WI38 (cell line): ENCODE measurements at regions not wholly inside any gene's neighbourhood (a gene's known extent, or its start where the extent isn't known, plus 50 kb on each side); places are given as distances from the start of the nearest gene placed in this dataset.

Source experiments
- H3K4me3 ChIP-seq: 2 replicates; pipeline ENCODE4 v1.5.1; 2011; ENCODE audit warnings: low read depth, mild to moderate bottlenecking, control low read depth, low read length
- TF ChIP-seq, protein P1 (sequence below): IDR thresholded peaks from 2 replicates; pipeline ENCODE4 v1.5.1; 2012; ENCODE audit warnings: low read depth, mild to moderate bottlenecking, control low read depth, low read length

DNA sequence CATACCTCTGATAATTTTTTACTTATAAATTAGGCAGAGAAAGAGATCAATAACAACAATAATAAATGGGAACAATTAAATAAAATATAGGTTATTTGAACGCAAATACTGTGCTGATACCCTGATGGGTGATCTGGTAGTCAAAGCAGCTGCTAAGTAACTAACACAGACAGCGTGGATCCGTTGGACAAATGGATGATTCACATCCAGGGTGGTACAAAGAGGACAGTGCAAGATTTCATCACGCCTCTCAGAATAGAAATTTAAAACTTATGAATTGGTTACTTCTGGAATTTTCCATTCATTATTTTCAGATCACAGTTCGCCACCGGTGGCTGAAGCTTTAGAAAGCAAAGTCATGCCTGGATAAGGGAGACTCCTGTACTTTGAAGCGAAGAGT lies 1066.0 kb upstream of the ADGRL3 start:
- TF ChIP-seq, protein P1, sequence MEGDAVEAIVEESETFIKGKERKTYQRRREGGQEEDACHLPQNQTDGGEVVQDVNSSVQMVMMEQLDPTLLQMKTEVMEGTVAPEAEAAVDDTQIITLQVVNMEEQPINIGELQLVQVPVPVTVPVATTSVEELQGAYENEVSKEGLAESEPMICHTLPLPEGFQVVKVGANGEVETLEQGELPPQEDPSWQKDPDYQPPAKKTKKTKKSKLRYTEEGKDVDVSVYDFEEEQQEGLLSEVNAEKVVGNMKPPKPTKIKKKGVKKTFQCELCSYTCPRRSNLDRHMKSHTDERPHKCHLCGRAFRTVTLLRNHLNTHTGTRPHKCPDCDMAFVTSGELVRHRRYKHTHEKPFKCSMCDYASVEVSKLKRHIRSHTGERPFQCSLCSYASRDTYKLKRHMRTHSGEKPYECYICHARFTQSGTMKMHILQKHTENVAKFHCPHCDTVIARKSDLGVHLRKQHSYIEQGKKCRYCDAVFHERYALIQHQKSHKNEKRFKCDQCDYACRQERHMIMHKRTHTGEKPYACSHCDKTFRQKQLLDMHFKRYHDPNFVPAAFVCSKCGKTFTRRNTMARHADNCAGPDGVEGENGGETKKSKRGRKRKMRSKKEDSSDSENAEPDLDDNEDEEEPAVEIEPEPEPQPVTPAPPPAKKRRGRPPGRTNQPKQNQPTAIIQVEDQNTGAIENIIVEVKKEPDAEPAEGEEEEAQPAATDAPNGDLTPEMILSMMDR, result no peak
- no peak overlapping the region for H3K4me3 ChIP-seq

DNA sequence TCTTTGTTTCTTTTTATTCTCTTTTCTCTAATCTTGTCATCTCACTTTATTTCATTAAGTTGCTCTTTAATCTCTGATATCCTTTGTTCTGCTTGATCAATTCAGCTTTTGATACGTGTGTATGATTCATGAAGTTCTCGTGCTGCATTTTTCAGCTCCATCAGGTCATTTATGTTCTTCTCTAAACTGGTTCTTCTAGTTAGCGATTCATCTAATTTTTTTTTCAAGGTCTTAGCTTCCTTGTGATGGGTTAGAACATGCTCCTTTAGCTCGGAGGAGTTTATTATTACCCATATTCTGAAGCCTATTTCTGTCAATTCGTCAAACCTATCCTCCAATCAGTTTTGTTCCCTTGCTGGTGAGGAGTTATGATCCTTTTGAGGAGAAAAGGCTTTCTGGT lies 1045.0 kb upstream of the ADGRL3 start:
- TF ChIP-seq, protein P1, result no peak
- no peak overlapping the region for H3K4me3 ChIP-seq

DNA sequence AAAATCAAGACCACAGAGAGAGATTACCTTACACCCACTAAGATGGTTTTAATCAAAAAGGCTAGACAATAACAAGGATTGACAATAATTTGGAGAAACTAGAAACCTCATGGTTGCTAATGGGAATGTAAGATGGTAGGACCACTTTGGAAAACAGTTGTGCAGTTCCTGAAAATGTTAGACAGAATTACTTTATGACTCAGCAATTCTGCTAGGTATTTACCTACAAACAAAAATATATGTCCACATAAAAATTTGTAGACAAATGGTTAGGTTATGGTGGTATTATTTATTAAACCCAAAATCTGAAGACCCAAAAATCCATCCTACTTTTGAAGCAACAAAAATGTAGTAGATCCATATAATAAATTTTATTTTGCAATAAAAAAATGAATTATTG lies 1027.0 kb upstream of the ADGRL3 start:
- no peak overlapping the region for H3K4me3 ChIP-seq
- TF ChIP-seq, protein P1, result no peak

DNA sequence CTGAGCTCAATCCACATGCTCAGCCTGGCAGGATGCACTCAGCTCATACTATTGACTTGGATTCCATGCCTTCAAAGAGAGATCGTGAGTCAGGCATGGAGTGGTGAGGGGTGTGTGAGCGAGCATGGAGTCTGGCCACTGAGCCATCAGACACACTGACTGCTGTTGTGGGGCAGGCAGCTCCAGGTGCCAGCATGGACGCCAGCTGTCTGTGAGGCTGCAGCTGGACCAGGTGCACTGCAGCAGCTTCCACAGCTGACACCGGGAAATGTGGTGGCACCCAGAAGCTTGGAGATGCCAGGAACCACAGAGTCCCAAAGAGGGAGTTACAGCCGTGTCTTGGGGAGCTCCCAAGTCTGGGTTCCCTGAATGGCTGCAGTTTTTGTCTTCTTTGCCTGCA lies 1026.4 kb upstream of the ADGRL3 start:
- no peak overlapping the region for H3K4me3 ChIP-seq
- TF ChIP-seq, protein P1, result no peak

GRCh38 chr4:60175241-60175640 lies 1024.9 kb upstream of the ADGRL3 start:
- TF ChIP-seq, protein P1, result no peak
- H3K4me3 ChIP-seq, result no peak overlapping the region

DNA sequence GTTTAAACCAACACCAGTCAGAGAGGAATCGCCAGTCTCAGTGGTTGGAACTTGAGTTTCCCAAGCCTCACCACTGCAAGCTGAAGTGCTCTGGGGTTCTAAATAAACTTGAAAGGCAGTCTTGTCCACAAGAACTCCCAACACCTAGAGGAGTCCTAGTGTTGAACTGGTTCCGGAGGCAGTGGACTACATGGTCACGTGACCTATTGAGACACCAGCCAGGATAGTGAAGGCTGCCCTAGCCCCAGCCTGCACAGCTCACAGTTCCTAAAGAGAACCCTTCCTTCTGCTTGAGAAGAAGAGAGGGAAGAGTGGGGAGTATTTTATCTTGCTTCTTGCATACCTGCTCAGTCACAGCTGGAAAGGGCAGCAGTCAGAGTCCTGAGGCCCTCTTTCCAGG lies 1012.7 kb upstream of the ADGRL3 start:
- TF ChIP-seq, protein P1, result no peak
- H3K4me3 ChIP-seq, result no peak overlapping the region

GRCh38 chr4:60189286-60189685 lies 1010.8 kb upstream of the ADGRL3 start:
- TF ChIP-seq, protein P1, result no peak

More at GRCh38 chr4:60189286-60189685, 1010.8 kb upstream of the ADGRL3 start:
- H3K4me3 ChIP-seq, result no peak overlapping the region
